Body of pancreas (tissue), 4 donors: ENCODE measurements at regions not wholly inside any gene's neighbourhood (a gene's known extent, or its start where the extent isn't known, plus 50 kb on each side); places are given as distances from the start of the nearest gene placed in this dataset.

Experiments used
- ATAC-seq: fragments of 150-250 bp; one replicate; pipeline ENCODE4 v1.9.1; 2016
- DNase-seq, 4 donors: peaks; one replicate each; pipeline ENCODE4 v3.0.0-alpha.2; 2019
- H3K27ac ChIP-seq, 4 donors: fragments of 200-600 bp; sonication (generic); 1 replicate in 3 of 4; 2 replicates in 1 of 4; pipeline versions ENCODE4 v1.5.1 to v1.6.1; 2016 to 2019; ENCODE audit warnings: mild to moderate bottlenecking in 1 of 4, mixed read lengths in 1 of 4, moderate library complexity in 1 of 4
- H3K27me3 ChIP-seq, 2 donors: fragments of 200-600 bp; sonication (generic); one replicate each; pipeline ENCODE4 v1.6.0; 2016; ENCODE audit warnings: mild to moderate bottlenecking in 1 of 2
- H3K36me3 ChIP-seq, 2 donors: fragments of 200-600 bp; sonication (generic); replicated peaks in 1 of 2; 2 replicates each; pipeline ENCODE4 v1.5.1; 2016; ENCODE audit warnings: low read depth in 2 of 2; ENCODE audit not compliant: insufficient read depth in 1 of 2
- H3K4me1 ChIP-seq: fragments of 200-600 bp; sonication (generic); one replicate; pipeline ENCODE4 v1.6.0; 2016
- H3K4me3 ChIP-seq, 2 donors: fragments of 200-600 bp; sonication (generic); 1 replicate in 1 of 2; 2 replicates in 1 of 2; pipeline ENCODE4 v1.5.1; 2016 to 2019
- H3K9me3 ChIP-seq, 3 donors: fragments of 200-600 bp; sonication (generic); 1 replicate in 2 of 3; 2 replicates in 1 of 3; pipeline ENCODE4 v1.5.1; 2016
- POLR2A ChIP-seq, 3 donors: fragments of 450-650 bp; IDR thresholded peaks; one replicate each; pipeline ENCODE4 v1.6.1; 2016; ENCODE audit warnings: antibody characterized with exemption in 3 of 3, mild to moderate bottlenecking in 2 of 3
- WGBS, 2 donors: methylation state at CpG; one replicate each; pipeline ENCODE4 v1.1.5; 2017; 5-methylcytosine and 5-hydroxymethylcytosine counted together
- intact Hi-C: fragments of 100-400 bp; cut with DNase I; formaldehyde crosslinking; loops from one replicate; pipeline ENCODE4 v1.15.1; 2023
- TF ChIP-seq, protein P1 (sequence below), 7 experiments: fragments of 450-650 bp in 4 of 7; fragments of 200-600 bp in 3 of 7; sonication (generic) in 3 of 7; IDR thresholded peaks; one replicate each; pipeline ENCODE4 v1.5.1; 2016 to 2019; ENCODE audit warnings: antibody characterized with exemption in 7 of 7

DNA sequence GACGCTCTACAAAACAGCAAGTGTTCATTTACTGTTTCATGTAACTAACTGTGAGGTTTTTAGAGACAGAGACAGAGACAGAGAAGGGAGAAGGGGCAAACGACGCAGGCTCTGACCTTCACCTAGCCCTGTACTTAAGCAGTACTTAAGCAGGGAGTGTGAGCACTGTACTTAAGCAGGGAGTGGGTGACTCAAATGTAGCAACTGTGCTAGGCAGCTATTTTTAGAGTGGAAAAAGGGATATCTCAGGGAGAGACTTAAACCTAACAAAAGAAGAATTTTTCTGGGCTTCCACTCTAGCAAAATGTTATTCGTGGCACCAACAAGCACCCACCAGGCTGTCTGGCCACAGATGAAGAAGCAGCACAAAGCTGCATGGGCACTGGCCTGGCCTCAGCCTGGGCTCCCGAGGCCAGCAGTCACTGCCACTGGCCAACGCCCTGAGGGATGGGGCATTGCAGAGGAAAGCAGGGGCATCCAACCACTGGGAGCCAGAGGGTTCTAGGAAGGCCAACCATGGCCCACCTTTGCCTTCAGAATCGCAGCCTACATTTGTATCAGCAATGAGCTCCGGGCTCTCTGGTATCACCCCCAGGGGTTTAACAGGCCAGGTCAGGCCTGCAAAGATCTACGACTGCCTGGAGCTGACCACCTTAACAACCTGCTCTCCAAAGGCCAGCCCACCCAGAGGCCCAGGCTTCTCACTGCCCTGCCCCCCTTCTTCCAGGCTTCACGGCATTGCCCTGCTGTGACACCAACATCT lies 154.3 kb downstream of the TTC32 start:
- intact Hi-C loops, result no loop called here
- Histone ChIP-seq H3K9me3 (no peaks in the 10 kb centered on the region), H3K36me3 (no peaks in the 10 kb centered on the region), H3K27me3 (no peaks in the 10 kb centered on the region), H3K27ac (no peak overlapping the region), H3K4me1 (peaks cover 2% of the 10 kb centered on the region), H3K4me3 (no peak overlapping the region)
- DNase-seq (no peak), ATAC-seq (no peak)
- TF ChIP-seq, protein P1, sequence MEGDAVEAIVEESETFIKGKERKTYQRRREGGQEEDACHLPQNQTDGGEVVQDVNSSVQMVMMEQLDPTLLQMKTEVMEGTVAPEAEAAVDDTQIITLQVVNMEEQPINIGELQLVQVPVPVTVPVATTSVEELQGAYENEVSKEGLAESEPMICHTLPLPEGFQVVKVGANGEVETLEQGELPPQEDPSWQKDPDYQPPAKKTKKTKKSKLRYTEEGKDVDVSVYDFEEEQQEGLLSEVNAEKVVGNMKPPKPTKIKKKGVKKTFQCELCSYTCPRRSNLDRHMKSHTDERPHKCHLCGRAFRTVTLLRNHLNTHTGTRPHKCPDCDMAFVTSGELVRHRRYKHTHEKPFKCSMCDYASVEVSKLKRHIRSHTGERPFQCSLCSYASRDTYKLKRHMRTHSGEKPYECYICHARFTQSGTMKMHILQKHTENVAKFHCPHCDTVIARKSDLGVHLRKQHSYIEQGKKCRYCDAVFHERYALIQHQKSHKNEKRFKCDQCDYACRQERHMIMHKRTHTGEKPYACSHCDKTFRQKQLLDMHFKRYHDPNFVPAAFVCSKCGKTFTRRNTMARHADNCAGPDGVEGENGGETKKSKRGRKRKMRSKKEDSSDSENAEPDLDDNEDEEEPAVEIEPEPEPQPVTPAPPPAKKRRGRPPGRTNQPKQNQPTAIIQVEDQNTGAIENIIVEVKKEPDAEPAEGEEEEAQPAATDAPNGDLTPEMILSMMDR (IDR thresholded peaks at IDR 0.05), result no peak
- no peak for TF ChIP-seq POLR2A (IDR thresholded peaks at IDR 0.05)
- 77 to 80% methylated on average over 6 to 10 of the region's 10 CpGs for WGBS, 2 donors

GRCh38 chr2:19746611-19747309 lies 155.0 kb downstream of the TTC32 start:
- ATAC-seq, result no peak
- Histone ChIP-seq H3K27ac (no peak overlapping the region), H3K4me3 (no peak overlapping the region), H3K4me1 (no peaks in the 10 kb centered on the region), H3K27me3 (no peaks in the 10 kb centered on the region), H3K36me3 (no peaks in the 10 kb centered on the region), H3K9me3 (no peaks in the 10 kb centered on the region)
- no peak for DNase-seq
- 84 to 88% methylated on average over 13 of the region's 13 CpGs for WGBS, 2 donors
- TF ChIP-seq, protein P1 (IDR thresholded peaks at IDR 0.05), result no peak
- TF ChIP-seq POLR2A (IDR thresholded peaks at IDR 0.05), result no peak
- intact Hi-C loops, result no loop called here

DNA sequence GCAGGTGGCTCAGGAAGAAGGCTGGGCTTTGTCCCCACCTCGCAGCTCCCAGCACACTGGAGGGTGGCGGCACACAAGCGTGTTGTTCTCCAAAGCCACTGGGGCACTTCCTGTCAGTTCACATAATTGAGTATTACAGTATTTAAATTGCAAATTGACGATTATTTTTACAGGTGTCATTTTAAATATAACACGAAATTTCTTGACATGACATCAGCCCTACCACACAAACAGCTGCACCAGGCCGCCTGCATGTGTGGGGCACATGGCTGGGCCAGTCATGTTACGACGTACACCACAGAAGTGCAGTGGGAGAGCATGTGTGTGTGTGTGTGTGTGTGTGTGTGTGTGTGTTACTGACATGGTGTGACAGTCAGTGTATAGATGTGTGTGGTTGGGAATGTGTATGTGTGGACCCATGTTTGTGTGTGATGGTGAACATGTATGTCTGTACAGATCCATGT lies 155.6 kb downstream of the TTC32 start:
- no peaks in the 10 kb centered on the region for H3K4me1 ChIP-seq
- no peaks in the 10 kb centered on the region for H3K36me3 ChIP-seq
- H3K9me3 ChIP-seq, result no peaks in the 10 kb centered on the region
- no peak overlapping the region for H3K27ac ChIP-seq
- TF ChIP-seq, protein P1 (IDR thresholded peaks at IDR 0.05), result no peak
- no peak for TF ChIP-seq POLR2A (IDR thresholded peaks at IDR 0.05)
- no peak overlapping the region for H3K4me3 ChIP-seq
- no peaks in the 10 kb centered on the region for H3K27me3 ChIP-seq
- ATAC-seq (no peak), DNase-seq (no peak)
- intact Hi-C loops, result no loop called here
- WGBS, 2 donors, result 80 to 90% methylated on average over 8 of the region's 8 CpGs

- intact Hi-C loops, result no loop called here
- Histone ChIP-seq H3K4me3 (no peak overlapping the region), H3K27me3 (no peaks in the 10 kb centered on the region), H3K27ac (no peak overlapping the region), H3K4me1 (no peaks in the 10 kb centered on the region), H3K36me3 (no peaks in the 10 kb centered on the region), H3K9me3 (no peaks in the 10 kb centered on the region)
- no peak for ATAC-seq
- TF ChIP-seq, protein P1 (IDR thresholded peaks at IDR 0.05), result no peak
- TF ChIP-seq POLR2A (IDR thresholded peaks at IDR 0.05), result no peak
- WGBS, 2 donors, result 86 to 87% methylated on average over 17 of the region's 17 CpGs
- DNase-seq, result no peak
Measured at GRCh38 chr2:19745318-19746136, 156.3 kb downstream of the TTC32 start.
